Vagina (tissue), 2 donors: ENCODE measurements at regions not wholly inside any gene's neighbourhood (a gene's known extent, or its start where the extent isn't known, plus 50 kb on each side); places are given as distances from the start of the nearest gene placed in this dataset.

Experiments
- POLR2A ChIP-seq, 2 donors: fragments of 450-650 bp; IDR thresholded peaks; one replicate each; pipeline ENCODE4 v1.6.1; 2017; ENCODE audit warnings: antibody characterized with exemption in 2 of 2, mild to moderate bottlenecking in 2 of 2, moderate library complexity in 2 of 2
- POLR2AphosphoS5 ChIP-seq, 2 donors: sonication (generic); formaldehyde crosslinking; IDR thresholded peaks; one replicate each; pipeline ENCODE4 v1.9.0; 2017; ENCODE audit warnings: antibody characterized with exemption in 2 of 2, mild to moderate bottlenecking in 2 of 2, low read depth in 1 of 2; ENCODE audit not compliant: insufficient read depth in 1 of 2
- TF ChIP-seq, protein P1 (sequence below), 3 experiments: fragments of 450-650 bp in 2 of 3; fragments of 200-600 bp in 1 of 3; sonication (generic) in 1 of 3; IDR thresholded peaks; one replicate each; pipeline ENCODE4 v1.5.1; 2017 to 2019; ENCODE audit warnings: antibody characterized with exemption in 3 of 3, mild to moderate bottlenecking in 2 of 3, moderate library complexity in 2 of 3

DNA sequence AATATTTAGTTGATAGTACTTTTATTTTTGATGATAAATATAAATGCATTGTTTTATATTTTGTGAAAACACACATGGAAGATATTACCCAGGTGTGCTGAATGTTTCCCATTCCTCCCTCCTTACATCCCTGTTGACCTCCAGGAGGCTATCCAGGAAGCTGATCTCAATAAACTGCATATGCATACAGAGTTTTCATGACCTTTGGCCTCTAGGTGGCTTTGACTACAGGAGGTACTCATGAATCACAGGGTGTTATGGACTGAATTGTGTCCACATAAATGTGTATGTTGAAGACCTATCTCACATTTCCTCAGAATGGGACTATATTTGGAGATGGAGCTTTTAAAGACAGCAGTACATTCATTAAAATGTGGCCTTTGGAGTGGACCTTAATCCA, 914.9 kb upstream of the NCAM2 start:
- TF ChIP-seq, protein P1, sequence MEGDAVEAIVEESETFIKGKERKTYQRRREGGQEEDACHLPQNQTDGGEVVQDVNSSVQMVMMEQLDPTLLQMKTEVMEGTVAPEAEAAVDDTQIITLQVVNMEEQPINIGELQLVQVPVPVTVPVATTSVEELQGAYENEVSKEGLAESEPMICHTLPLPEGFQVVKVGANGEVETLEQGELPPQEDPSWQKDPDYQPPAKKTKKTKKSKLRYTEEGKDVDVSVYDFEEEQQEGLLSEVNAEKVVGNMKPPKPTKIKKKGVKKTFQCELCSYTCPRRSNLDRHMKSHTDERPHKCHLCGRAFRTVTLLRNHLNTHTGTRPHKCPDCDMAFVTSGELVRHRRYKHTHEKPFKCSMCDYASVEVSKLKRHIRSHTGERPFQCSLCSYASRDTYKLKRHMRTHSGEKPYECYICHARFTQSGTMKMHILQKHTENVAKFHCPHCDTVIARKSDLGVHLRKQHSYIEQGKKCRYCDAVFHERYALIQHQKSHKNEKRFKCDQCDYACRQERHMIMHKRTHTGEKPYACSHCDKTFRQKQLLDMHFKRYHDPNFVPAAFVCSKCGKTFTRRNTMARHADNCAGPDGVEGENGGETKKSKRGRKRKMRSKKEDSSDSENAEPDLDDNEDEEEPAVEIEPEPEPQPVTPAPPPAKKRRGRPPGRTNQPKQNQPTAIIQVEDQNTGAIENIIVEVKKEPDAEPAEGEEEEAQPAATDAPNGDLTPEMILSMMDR (IDR thresholded peaks at IDR 0.05): no peak
- TF ChIP-seq POLR2A (IDR thresholded peaks at IDR 0.05) (no peak), POLR2AphosphoS5 (IDR thresholded peaks at IDR 0.05; ENCODE audit: insufficient read depth in 1 of 2, low read depth in 1 of 2) (no peak)
